CD4-positive, alpha-beta T cell treated with Interleukin-17A for 4 hours (primary cell): ENCODE measurements at regions not wholly inside any gene's neighbourhood (a gene's known extent, or its start where the extent isn't known, plus 50 kb on each side); places are given as distances from the start of the nearest gene placed in this dataset.

Experiments used
- DNase-seq: peaks from one replicate; pipeline ENCODE4 v3.0.0-alpha.2; 2020; ENCODE audit warnings: mixed read lengths

DNA sequence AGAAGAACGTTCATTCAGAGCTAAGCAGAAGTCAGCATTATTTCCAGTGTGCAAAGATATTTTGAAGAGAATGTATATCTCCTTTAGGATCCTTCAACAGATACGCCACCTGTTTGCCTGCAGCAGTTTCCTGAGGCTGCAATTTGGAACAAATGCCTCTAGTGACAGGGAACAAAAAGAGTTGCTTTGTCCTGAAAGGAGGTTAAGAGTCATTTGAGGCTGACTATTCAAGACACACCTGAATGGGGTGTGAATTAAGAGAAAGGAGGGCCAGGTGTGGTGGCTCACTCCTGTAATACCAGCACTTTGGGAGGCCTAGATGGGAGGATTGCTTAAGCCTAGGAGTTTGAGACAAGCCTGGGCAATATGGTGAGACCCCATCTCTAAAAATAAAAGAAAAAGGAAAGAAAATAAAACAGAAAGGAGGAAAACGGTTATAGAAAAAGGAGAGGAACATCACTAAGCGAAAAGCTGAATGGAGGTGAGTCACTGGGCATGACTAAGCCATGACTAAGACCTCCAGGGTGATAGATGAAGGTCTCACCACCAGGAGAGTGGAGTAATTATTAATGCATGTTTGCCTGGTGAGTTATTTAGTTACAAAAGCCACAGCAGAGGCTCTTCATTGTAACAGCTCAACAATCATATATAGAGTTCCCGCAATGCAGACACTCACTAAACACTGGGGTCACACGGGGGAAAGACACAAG lies 255.2 kb upstream of the TNC start:
- no peak for DNase-seq

DNA sequence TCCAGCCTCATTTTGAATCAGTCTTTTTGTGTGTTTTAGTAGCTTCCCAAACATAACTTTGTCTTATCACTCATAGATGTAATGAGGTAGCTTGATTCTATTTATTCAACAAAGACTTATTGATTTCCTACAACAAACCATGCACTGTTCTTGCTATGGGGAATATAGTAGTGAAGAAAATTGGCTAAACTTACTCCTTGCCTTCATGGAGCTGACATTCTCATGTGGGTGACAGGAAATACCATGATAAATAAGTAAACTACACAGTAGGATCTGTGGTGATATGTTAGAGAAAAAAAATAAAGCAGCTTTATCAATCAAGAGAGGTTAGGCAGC lies 255.7 kb upstream of the TNC start:
- no peak for DNase-seq

DNA sequence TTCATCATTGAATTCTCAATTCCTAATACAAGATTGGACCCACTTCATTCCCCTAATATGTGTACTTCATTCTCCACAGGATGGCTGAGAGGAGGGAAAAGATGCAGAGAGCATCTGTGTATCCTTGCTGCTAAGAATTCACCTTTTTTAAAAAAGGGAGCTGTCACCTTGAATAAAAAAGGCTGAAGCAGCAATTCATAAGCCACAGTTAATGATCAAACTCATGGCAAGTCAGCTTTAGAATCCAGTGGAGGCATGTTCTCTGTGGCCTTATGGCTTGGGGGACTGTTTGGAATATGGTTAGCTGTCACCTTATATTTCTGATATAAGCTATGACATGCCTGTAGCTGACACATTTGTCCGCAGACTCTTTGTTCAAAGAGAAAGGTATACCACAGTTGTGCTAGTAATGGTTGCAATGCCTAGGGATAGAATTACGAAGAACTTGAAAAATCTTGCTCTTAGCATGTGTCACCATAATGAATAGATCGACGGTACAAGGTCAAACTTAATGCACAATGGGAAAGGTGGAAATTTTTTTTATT lies 256.8 kb upstream of the TNC start:
- DNase-seq, result no peak

DNA sequence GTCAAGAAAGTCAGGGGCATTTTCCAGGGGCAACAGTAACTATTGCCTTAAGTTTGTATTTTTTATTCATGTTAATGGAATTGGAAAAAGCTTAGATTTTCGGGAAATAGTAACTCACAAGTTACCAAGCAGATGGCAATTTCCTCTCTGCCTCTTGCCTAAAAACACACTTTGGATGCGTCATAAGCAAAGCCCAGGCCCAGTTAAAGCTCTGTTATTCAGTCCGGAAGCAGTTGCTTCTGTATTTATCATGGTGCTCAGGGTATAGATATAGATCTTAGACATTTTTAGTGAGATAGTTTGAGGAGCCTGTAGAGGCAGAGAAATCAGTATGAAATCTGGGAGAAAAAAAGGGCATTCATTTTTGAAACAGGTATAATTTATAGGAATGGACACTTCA lies 260.3 kb upstream of the TNC start:
- DNase-seq, result no peak

DNA sequence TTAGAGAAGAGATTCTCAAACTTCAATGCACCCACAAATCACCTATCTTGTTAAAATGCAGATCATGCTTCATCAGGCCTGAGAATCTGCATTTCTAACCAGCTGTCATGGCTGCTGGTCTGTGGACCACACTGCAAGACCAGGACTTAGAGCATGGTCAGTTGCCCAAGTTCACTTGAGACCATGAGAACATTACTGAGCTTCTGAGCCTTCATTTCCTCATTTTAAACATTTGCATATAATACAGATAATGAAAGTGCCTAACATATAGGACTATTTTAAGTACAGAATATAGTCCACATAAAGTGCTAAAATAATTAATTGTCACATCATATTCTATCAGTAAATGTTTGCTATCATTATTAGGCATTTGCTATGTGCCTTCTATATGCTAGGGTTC lies 260.8 kb upstream of the TNC start:
- no peak for DNase-seq

DNA sequence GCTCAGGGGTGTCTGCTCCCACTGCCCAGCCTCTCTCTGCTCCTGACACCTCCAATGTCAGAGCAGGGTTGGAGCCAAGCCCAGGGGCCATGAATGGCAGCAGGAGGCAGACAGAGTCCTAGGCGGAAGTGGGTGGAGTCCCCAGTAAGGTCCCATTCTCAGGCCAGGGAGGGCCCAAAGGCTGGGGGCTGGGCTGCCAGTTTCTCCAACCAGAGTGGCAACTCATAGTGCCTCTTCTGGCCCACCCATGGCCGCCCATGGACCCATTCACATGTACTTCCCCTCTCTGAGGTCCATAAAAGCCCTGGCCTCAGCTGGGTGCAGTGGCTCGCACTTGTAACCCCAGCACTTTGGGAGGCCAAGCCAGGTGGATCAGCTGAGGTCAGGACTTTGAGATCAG lies 261.8 kb upstream of the TNC start:
- DNase-seq, result no peak

DNA sequence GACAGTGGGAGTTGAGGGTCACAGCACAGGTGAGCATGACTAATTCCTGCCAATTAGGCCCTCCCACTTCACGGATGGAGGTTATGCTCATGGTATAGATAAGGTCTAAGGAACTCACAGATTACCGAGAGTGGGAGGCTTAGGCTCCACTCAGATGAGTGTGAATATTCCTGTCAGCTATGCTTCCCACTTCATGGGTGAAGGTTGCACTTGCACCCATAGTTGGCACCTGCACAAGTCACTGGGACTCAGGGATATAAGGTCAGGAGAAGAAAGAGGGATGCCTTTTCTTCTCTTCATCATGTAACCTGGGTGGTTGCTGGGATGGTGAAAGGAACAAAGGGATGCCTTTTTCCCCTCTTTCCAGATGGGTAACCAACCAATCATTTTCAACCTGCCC lies 264.9 kb upstream of the TNC start:
- no peak for DNase-seq

DNA sequence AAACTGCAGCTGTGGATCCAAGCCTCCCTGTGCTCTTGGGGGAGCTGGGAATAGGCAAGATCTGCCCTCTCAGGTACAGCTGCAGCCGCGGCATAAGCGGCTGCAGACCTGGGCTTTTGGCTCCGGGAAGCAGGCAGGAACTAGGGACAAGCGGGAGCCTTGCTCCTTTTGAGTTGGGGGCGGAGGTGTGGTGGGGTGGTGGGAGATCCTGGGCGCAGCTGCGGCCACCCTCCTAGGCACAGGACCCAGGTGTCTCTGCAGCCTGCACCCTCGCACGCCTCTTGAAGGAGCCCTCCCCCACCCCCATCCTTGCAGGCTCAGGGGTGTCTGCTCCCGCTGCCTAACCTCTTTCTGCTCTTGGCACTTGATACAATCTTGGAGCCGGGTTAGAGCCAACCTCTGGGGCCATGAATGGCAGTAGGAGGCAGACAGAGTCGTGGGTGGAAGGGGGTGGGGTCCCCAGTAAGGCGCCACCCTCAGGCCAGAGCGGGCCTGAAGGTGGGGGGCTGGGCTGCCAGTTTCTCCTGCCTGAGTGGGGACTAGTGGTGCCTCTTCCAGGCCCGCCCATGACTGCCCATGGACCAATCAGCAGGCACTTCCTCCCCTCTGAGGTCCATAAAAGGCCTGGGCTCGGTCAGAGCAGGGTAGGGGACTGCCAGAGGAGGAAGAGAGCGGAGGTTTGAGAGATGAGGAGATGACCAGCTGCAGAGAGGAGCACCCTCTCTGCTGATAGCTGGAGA lies 267.6 kb upstream of the TNC start:
- DNase-seq, result no peak

DNA sequence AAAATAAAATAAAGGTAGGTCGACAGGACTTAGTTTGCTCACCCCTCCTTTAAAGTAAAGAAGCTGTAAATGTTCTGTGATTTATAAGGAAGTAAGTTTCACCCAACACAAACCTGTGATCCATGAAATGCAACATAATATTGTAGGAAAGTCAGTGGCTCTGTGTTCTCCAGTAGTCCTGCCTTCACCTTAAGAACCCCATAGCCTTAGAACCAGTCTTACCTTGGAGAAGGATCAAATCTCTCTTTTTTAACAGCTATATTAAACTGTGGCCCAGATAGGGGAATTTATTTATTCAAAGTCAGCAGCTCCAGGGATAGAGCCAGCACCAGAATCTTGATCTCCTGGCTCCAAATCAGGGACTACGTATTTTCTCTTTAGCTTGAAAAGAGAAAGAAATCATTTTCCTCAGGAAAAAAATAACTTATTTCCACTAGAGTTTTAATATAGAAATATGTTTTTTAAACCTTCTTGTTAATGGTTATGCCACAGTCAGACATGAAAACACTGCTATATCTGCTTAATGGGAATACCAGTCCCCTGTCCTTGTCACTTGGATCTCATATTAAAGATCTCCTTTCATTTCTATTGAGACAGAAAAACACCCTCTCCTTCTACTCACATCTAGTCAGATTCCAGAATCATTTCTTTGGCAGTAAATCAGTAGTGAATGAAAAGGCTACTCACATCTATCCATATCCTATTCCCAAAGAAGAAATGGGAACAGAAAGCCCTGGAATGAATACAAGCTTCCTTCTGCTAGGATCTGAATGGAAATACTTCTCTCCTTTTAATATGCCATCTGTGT lies 269.2 kb upstream of the TNC start:
- DNase-seq, result no peak

DNA sequence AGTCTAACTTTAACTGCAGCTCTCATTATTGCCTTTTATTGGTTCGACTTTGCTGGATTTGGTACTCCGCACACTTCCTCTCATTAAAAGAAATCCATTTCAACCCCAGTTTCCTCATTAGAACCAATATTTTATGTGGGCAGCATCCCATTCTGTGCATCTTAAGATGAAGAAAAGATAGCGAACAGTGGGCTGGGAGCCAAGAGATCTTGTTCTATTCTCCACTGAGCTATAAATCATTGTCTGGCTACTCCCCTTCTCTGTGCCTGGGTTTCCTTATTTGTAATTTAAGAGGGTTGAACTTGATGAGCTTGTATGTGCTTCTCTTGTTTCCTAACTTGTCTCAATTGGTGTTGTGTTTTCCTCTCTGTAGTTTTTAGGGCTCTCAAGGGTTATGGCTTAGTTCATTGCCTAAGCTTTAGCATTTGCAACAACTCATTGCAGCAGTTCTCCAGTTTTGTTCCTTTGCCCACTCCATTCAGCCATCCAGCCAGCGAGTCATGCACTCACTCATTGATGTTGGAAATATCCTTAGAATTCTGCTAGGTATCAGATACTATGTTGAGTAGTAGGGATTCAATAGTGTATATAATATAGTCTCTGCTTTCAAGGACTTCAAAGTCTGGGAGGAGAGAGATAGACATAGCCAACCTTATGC lies 273.3 kb upstream of the TNC start:
- DNase-seq, result no peak

DNA sequence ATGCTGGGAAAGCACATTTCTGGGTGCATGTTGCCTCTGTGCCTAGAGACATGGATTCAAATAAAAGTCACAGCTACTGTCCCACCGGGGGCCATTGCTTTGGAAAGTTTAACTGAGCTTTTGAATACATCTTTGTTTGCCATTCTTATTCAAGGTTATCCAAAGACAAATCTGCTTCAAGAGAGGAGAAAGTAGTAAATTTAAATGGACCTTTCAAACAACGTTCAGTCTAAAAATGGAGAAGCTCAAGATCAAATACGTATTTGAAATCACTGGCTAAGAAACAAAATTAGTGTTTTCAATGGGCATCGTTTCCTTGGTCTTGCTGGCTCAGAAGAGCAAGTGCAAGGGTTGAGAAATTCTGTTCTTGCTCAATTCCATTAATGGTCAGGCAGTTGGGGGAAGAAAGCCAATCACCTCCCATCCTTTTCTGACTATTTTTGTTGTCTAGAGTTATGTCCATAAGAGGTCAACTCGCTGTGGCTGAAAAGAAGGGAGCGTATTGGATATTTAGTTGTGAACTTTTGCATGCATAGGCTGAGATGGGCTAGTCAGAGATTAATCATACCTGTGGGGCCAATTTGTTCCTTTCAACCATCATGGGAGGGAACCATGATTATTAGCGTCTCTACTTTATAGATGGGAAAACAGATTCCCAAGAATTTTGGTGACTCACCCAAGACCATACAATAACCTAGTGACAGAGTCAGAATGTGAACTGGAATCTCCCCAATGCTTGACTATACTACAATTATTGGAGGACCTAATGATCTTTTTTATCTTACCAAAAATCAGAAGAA lies 276.2 kb upstream of the TNC start:
- no peak for DNase-seq

DNA sequence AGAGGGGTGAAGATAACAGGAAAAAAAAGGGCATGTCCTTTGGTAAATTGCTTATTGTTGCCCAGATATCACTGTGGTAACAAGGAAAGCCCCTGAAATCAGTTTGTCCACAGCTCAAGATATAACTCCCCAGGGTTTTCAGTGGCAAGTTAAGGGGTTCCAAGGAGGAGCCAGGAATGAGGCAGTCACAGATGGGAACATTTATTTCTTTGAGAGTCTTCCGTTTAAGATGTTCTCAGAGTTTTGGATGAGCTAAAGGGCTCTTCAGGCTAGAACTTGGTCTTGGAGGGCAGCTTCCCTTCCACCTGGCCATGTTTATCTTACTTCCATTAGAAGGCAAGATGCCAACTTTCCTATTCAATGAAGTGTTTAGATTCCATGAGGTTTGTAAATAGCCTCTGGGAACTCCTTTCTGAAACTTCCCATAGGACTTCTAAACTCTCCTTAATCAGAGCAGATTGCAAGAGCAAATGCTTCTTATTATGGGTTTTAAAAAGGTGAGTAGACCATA lies 277.6 kb upstream of the TNC start:
- DNase-seq, result no peak

DNA sequence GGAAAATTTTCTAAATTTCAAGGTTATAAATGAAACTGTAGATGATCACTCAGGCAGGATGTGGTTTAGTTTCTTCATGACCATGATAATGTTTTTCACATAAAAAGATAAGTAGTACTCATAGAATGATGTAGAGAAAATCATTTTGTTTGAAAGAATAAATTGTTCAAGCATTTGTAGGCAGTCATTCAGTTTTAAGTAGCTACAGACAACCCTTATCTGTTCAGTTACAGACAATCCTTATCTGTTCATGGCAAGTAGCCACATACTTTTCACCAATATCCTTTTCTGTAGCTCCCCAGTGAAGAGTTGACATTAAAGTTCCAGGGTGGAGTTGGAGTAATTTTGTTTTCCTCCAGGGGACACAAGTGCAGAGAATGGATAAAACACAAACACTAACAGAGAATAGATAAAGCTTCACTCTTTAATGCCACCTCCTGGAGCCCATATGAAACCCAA lies 278.1 kb upstream of the TNC start:
- no peak for DNase-seq

DNA sequence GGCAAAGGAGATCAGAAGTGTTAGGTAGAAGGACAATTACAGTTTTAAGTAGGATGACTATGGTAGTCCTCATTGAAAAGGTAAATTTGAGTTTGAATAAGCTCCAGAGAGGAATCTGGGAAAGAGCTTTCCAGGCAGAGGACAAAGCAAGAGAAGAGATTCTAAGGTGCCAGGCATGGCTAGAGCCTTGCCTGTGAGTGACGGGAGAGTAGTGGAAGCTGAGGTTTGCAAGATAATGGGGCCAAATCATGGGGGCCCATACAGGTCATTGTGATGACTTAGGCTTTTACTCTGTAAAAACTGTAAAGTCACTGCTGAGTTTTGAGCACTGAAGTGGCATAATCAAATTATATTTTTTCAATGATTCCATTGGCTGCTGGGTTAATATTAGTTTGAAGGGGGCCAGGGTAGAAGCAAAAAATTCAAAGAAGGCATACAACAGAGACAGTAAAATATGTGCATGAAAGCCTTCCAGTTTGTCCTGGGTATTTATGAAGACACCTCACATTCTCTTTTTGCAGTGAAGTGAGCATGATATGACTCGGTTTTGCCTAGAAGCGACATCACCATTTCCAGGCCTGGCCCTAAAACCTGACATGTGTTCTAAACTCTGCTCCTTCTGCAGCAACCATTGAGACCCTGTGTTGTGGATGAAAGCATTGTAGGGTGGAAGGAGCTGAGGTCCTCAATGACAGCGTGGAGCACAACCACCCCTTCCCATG lies 279.8 kb upstream of the TNC start:
- DNase-seq, result no peak

DNA sequence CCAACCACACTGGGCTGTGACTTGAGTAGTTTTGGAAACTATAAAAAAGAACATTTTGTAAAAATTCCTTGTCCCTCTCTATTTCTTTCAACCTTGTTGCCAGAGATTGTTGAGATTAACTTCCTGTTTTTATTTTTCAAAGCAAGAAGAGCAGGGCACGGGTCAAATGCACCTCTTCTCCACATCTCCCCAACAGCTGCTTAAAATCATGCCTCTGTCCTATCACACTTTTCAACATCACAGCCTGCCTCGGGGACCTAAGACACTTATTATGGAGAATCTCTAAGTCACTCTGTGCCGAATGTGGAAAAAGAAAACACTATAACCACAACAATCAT lies 280.3 kb upstream of the TNC start:
- no peak for DNase-seq

DNA sequence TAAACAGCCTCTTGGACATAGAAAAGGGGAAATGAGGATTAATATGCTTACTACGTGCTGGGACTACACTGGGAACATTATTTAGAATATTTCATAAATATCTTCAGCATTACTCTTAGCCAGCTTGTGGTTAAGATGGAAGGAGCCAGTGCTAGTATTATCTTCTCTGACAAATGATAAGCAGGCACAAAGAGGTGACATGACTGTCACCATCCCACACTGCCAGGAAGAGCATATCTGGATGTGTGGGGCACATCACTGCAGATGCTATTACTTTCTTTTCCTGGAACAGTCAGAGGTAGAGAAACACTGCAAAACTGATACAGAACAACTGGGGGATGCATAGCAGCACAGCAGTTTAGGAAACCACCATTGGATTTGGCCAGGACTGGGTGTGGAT lies 281.0 kb upstream of the TNC start:
- no peak for DNase-seq

DNA sequence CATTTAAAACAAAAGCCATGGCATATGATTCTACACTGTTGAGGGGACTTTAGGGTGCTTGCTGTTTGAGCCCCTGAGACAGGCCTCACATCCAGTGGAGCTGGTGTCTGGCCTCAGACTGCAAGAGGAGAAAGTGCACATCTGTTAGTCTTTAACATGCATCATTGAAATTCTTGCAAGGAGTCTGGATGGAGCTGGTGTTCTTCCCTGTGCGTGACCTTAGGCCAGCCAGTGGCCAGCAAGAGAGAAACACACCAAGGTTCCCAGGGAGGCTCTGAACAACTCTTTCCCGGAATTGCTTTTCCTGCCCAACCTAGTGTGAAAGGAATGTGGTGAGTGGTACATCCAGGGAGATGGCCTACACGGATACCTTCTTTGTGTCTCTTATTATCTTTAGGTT lies 282.8 kb upstream of the TNC start:
- no peak for DNase-seq

DNA sequence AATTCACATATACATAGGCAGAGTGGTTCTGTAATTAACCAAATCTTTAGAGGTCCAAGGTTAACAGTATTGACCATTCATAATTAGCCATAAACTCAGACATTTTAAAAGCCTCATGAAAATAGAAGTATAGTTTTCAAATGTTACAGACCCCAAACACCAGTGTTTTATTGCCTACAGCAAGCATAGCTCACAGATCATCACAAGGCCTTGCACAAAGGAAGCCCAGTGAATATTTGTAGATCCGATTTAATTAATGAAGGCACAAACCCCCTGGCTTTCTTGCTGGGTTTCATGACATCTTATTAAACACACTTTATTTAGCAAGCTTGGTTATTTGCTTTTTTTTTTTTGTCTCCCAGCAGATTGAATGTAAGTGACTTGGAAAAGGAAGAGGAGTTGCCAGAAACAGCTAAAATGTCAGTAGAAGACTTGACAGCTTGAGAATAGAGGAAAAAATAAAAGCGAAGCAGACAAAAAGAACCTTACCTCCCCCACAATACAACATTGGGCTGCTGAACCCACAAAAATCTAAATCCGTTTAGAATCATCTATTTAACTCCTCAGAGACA lies 283.9 kb upstream of the TNC start:
- DNase-seq, result no peak

DNA sequence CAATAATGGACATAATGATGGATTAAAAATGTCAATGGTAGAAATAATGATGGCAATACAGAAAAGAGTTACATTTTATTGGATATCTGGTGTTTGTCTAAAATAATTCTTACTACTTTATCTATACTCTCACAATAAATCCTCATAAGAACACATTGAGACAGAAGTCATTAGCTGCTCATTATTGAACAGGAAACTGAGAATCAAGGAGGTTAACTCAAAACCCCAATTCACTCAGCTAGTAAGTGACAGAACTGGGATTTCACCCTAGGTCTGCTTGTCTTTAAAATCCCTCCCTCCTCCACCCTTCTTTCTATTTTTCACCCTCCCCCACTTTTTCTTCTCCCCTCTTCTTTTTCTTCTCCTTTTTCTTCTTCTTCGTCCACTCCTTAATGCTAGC lies 285.8 kb upstream of the TNC start:
- no peak for DNase-seq

DNA sequence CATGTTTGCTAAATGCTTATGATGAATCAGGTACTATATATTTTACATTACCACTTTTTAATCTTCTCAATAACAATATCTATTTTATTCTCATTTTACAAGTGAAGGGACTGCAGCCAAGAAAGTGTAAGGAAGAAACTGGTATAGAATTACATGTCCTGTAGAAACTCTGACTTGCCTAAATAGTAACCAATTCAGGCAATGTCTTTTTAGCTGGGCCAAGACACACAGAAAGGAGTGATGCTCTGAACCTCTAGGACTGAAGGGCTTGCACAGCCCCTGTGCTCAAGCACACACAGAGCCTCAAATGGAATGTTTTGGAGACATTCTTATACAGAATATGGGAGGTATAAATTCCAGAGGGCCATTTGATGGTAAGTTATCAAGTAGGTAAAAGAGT lies 286.4 kb upstream of the TNC start:
- no peak for DNase-seq

DNA sequence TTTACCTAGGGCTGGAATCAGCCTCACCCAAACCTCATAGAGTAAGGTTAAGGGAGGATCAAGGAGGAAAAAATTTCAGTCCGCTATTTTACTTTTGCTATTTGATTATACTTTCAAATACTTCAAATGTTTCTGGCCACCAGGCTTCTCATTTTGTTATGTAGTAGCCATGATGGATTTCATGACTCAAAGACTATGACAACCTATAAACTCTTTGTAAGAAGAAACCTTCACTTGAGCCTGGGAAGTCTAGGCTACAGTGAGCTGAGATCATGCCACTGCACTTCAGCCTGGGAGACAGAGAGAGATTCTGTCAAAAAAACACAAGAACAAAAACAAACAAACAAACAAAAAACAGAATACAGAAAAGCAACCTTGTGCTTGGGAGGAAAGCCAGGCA lies 293.6 kb upstream of the TNC start:
- DNase-seq, result no peak
